ENCODE measurements at regions not wholly inside any gene's neighbourhood (a gene's known extent, or its start where the extent isn't known, plus 50 kb on each side); places are given as distances from the start of the nearest gene placed in this dataset.

DNA sequence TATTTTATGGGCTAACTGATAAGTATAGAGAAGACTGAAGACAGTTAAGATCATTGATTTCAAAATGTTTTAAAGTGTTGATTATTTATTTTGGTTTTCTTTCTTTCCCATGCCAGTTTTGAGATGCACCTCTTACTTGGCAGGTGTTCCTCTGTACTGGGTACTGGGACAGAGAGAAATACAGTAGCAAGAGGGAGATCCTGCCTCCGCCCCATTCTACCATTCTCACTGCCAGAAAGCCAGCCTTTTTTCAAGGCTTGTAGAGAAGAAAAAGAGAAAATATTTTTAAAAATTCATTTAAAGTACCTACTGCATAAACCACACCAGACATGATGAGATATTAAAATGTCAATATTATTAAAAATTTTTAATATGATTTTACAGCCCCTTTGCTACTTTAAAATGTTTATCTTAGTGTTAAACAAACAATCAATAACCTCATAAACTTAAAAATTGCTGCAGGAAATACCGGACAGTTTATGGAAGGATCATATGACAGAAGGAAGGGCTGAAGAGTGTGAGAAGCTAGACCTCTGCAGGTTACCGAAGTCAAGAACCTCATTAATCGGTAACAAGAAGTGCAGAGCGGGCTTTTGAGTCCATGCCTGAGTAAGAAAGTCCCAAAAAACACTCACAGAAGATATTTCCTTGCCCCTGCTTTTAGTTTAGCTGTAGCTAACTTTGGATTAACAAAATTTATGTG lies 117.8 kb upstream of the ESR1 start:
- Histone ChIP-seq H3K9me3 (no peaks in the 10 kb centered on the region), H3K27me3 (replicated peaks; ENCODE audit: control insufficient read depth, insufficient read depth, low read length) (no peaks in the 10 kb centered on the region), H3K36me3 (ENCODE audit: control insufficient read depth, insufficient read depth, low read length) (no peaks in the 10 kb centered on the region), H3K4me1 (peaks cover 3% of the 10 kb centered on the region; the same call in 1 of the 2 replicates), H3K4me3 (ENCODE audit: low read depth, low read length) (no peak overlapping the region)
- Mint-ChIP-seq H3K4me3 (ENCODE audit: unreplicated experiment) (no peak overlapping the region), H3K4me1 (ENCODE audit: low read depth, unreplicated experiment) (peaks cover 7% of the 10 kb centered on the region), H3K9me3 (ENCODE audit: unreplicated experiment) (no peaks in the 10 kb centered on the region), H3K36me3 (ENCODE audit: insufficient read depth, unreplicated experiment) (no peaks in the 10 kb centered on the region), H3K27me3 (ENCODE audit: insufficient read depth, unreplicated experiment) (no peaks in the 10 kb centered on the region), H3K27ac (ENCODE audit: unreplicated experiment) (no peak overlapping the region)
- intact Hi-C loops (cut with micrococcal nuclease; ENCODE audit: unreplicated experiment) = no loop called here
- ChIA-PET CTCF (no interaction called here), POLR2A (no interaction called here)
- TF ChIP-seq, protein P1, sequence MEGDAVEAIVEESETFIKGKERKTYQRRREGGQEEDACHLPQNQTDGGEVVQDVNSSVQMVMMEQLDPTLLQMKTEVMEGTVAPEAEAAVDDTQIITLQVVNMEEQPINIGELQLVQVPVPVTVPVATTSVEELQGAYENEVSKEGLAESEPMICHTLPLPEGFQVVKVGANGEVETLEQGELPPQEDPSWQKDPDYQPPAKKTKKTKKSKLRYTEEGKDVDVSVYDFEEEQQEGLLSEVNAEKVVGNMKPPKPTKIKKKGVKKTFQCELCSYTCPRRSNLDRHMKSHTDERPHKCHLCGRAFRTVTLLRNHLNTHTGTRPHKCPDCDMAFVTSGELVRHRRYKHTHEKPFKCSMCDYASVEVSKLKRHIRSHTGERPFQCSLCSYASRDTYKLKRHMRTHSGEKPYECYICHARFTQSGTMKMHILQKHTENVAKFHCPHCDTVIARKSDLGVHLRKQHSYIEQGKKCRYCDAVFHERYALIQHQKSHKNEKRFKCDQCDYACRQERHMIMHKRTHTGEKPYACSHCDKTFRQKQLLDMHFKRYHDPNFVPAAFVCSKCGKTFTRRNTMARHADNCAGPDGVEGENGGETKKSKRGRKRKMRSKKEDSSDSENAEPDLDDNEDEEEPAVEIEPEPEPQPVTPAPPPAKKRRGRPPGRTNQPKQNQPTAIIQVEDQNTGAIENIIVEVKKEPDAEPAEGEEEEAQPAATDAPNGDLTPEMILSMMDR (IDR thresholded peaks at IDR 0.05; ENCODE audit: insufficient read depth in 1 of 2, low read depth in 1 of 2, low read length in 1 of 2, severe bottlenecking in 1 of 2, unreplicated experiment in 1 of 2) = no peak
- DNase-seq = no peak
- BruUV-seq (replicated peaks) = no TSS peak

GRCh38 chr6:151690303-151690702 lies 117.2 kb upstream of the ESR1 start:
- TF ChIP-seq, protein P1 (IDR thresholded peaks at IDR 0.05; ENCODE audit: insufficient read depth in 1 of 2, low read depth in 1 of 2, low read length in 1 of 2, severe bottlenecking in 1 of 2, unreplicated experiment in 1 of 2) = no peak
- DNase-seq = no peak
- H3K9me3 ChIP-seq = no peaks in the 10 kb centered on the region
- Mint-ChIP-seq H3K9me3 (ENCODE audit: unreplicated experiment) (no peaks in the 10 kb centered on the region), H3K27me3 (ENCODE audit: insufficient read depth, unreplicated experiment) (no peaks in the 10 kb centered on the region), H3K27ac (ENCODE audit: unreplicated experiment) (no peak overlapping the region), H3K4me3 (ENCODE audit: unreplicated experiment) (no peak overlapping the region), H3K36me3 (ENCODE audit: insufficient read depth, unreplicated experiment) (no peaks in the 10 kb centered on the region), H3K4me1 (ENCODE audit: low read depth, unreplicated experiment) (peaks cover 7% of the 10 kb centered on the region)
- BruUV-seq (replicated peaks) = no TSS peak
- POLR2A ChIA-PET = no interaction called here
- H3K36me3 ChIP-seq (ENCODE audit: control insufficient read depth, insufficient read depth, low read length) = no peaks in the 10 kb centered on the region
- H3K4me1 ChIP-seq = peaks cover 3% of the 10 kb centered on the region; the same call in 1 of the 2 replicates
- H3K4me3 ChIP-seq (ENCODE audit: low read depth, low read length) = no peak overlapping the region
- intact Hi-C loops (cut with micrococcal nuclease; ENCODE audit: unreplicated experiment) = no loop called here
- CTCF ChIA-PET = no interaction called here
- H3K27me3 ChIP-seq (replicated peaks; ENCODE audit: control insufficient read depth, insufficient read depth, low read length) = no peaks in the 10 kb centered on the region

GRCh38 chr6:151690768-151691562 lies 116.5 kb upstream of the ESR1 start:
- Mint-ChIP-seq H3K4me1 (ENCODE audit: low read depth, unreplicated experiment) (peaks cover 7% of the 10 kb centered on the region), H3K36me3 (ENCODE audit: insufficient read depth, unreplicated experiment) (no peaks in the 10 kb centered on the region), H3K9me3 (ENCODE audit: unreplicated experiment) (no peaks in the 10 kb centered on the region), H3K4me3 (ENCODE audit: unreplicated experiment) (no peak overlapping the region), H3K27me3 (ENCODE audit: insufficient read depth, unreplicated experiment) (no peaks in the 10 kb centered on the region), H3K27ac (ENCODE audit: unreplicated experiment) (no peak overlapping the region)
- Histone ChIP-seq H3K4me1 (peaks cover 3% of the 10 kb centered on the region; the same call in 1 of the 2 replicates), H3K9me3 (no peaks in the 10 kb centered on the region), H3K27me3 (replicated peaks; ENCODE audit: control insufficient read depth, insufficient read depth, low read length) (no peaks in the 10 kb centered on the region), H3K36me3 (ENCODE audit: control insufficient read depth, insufficient read depth, low read length) (no peaks in the 10 kb centered on the region), H3K4me3 (ENCODE audit: low read depth, low read length) (no peak overlapping the region)
- no peak for DNase-seq
- TF ChIP-seq, protein P1 (IDR thresholded peaks at IDR 0.05; ENCODE audit: insufficient read depth in 1 of 2, low read depth in 1 of 2, low read length in 1 of 2, severe bottlenecking in 1 of 2, unreplicated experiment in 1 of 2) = no peak
- ChIA-PET CTCF (no interaction called here), POLR2A (no interaction called here)
- intact Hi-C loops (cut with micrococcal nuclease; ENCODE audit: unreplicated experiment) = no loop called here
- no TSS peak for BruUV-seq (replicated peaks)
